ENCODE measurements at regions not wholly inside any gene's neighbourhood (a gene's known extent, or its start where the extent isn't known, plus 50 kb on each side); places are given as distances from the start of the nearest gene placed in this dataset.

- no peak for TF ChIP-seq CTCF (IDR thresholded peaks at IDR 0.05)
- TF ChIP-seq POLR2A (IDR thresholded peaks at IDR 0.05): no peak
These were observed 75.8 kb downstream of the RHOU start for GRCh38 chr1:228810878-228811711.
